ENCODE measurements at regions not wholly inside any gene's neighbourhood (a gene's known extent, or its start where the extent isn't known, plus 50 kb on each side); places are given as distances from the start of the nearest gene placed in this dataset.
"Not testable (repeated sequence)": the region's sequence is repeated elsewhere in the genome, so short reads cannot be mapped to it uniquely, and the experiment has no call there.

DNA sequence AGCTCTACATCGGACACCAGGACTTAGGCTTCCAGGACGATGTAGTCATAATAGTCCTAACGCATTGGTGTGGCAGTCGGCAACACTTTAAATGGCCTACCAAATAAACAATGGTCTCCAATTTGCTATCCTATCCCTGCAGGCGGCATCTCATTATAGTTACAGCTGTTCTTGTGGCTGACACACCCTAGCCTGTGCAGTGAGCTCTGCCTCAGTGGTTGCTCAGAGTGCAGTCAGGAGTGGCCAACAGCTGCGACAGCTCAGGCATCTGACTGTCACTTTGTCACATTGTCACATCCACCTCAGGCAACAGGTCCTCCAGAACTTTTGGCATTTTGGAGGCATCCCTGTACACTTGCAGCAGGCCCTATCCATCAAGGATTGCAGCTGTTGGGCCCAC lies 77.9 kb downstream of the OR4M2 start:
- not testable (repeated sequence) for BruUV-seq (replicated peaks)

DNA sequence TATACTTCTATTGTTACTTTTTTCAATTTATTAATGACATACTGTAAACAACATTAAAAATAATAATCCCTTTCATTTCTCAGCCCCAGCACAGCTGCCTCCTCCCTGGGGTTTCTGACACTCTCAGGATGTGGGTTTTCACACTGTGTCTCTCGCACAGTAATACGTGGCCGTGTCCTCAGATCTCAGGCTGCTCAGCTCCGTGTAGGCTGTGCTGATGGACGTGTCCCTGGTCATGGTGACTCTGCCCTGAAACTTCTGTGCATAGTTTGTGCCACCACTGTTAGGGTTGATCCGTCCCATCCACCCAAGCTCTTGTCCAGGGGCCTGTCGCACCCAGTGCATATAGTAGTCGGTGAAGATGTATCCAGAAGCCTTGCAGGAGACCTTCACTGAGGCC lies 80.0 kb downstream of the OR4M2 start:
- FAIRE-seq; DNase-seq (ENCODE audit: low read depth, low spot score); H4K20me1 ChIP-seq (replicated peaks; ENCODE audit: control insufficient read depth, extremely low read depth, insufficient read depth, low read length); H3K4me1 ChIP-seq (ENCODE audit: control insufficient read depth, extremely low read depth, insufficient read depth, low read length); H3K79me2 ChIP-seq (ENCODE audit: control insufficient read depth, insufficient read depth, low read length); H3K9me1 ChIP-seq (replicated peaks; ENCODE audit: control insufficient read depth, extremely low read depth, insufficient read depth, low read length); POLR2A ChIA-PET; H2AFZ ChIP-seq (ENCODE audit: low read depth, low read length); H3K27me3 ChIP-seq (ENCODE audit: control insufficient read depth in 2 of 2, insufficient read depth in 2 of 2, low read length in 2 of 2); H3K4me3 ChIP-seq (replicated peaks in 1 of 3; ENCODE audit: insufficient read depth in 1 of 3, low read depth in 1 of 3, low read length in 3 of 3); H3K27ac ChIP-seq (ENCODE audit: insufficient read depth, low read depth, low read length); H3K4me2 ChIP-seq (ENCODE audit: insufficient read depth, low read length); H3K9me3 ChIP-seq (replicated peaks; ENCODE audit: control insufficient read depth, insufficient read depth, low read length); H3K36me3 ChIP-seq (ENCODE audit: control insufficient read depth in 2 of 2, extremely low read depth in 1 of 2, insufficient read depth in 2 of 2, low read length in 2 of 2); CTCF ChIA-PET; dilution Hi-C loops (cut with MboI; ENCODE audit: extremely low pct_ligation_motif_present, low sequenced_read_pairs); H3K9ac ChIP-seq (replicated peaks; ENCODE audit: extremely low read depth, insufficient read depth, low read length); intact Hi-C loops (cut with micrococcal nuclease); BruUV-seq (replicated peaks): not testable (repeated sequence)

More for the DNA sequence above, 77.9 kb downstream of the OR4M2 start:
- H3K4me2 ChIP-seq (ENCODE audit: insufficient read depth, low read length); H3K9ac ChIP-seq (replicated peaks; ENCODE audit: extremely low read depth, insufficient read depth, low read length); dilution Hi-C loops (cut with MboI; ENCODE audit: extremely low pct_ligation_motif_present, low sequenced_read_pairs); H3K9me1 ChIP-seq (replicated peaks; ENCODE audit: control insufficient read depth, extremely low read depth, insufficient read depth, low read length); DNase-seq (ENCODE audit: low read depth, low spot score); H3K79me2 ChIP-seq (ENCODE audit: control insufficient read depth, insufficient read depth, low read length); H2AFZ ChIP-seq (ENCODE audit: low read depth, low read length); intact Hi-C loops (cut with micrococcal nuclease); H3K9me3 ChIP-seq (replicated peaks; ENCODE audit: control insufficient read depth, insufficient read depth, low read length); FAIRE-seq; H3K4me1 ChIP-seq (ENCODE audit: control insufficient read depth, extremely low read depth, insufficient read depth, low read length); H3K27me3 ChIP-seq (ENCODE audit: control insufficient read depth in 2 of 2, insufficient read depth in 2 of 2, low read length in 2 of 2); CTCF ChIA-PET; H3K36me3 ChIP-seq (ENCODE audit: control insufficient read depth in 2 of 2, extremely low read depth in 1 of 2, insufficient read depth in 2 of 2, low read length in 2 of 2); H3K4me3 ChIP-seq (replicated peaks in 1 of 3; ENCODE audit: insufficient read depth in 1 of 3, low read depth in 1 of 3, low read length in 3 of 3); H3K27ac ChIP-seq (ENCODE audit: insufficient read depth, low read depth, low read length); H4K20me1 ChIP-seq (replicated peaks; ENCODE audit: control insufficient read depth, extremely low read depth, insufficient read depth, low read length); POLR2A ChIA-PET: not testable (repeated sequence)

DNA sequence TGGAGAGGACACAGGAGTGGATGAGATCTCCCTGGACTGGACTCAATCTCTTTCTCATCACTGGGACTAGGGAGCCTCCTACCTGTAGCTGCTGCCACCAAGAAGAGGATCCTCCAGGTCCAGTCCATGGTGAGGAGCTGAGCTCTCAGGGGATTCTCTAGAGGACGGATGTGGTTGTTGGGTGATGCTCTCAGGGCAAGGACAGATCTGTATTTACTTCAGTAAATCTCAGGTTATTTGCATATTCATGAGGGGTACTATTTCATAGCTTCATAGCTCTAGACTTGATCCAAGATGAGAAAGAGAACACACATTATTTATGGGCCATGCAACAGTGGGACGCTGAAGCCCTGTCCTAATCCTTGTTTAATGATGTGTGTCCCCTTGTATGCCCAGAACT lies 80.4 kb downstream of the OR4M2 start:
- CTCF ChIA-PET; H3K36me3 ChIP-seq (ENCODE audit: control insufficient read depth in 2 of 2, extremely low read depth in 1 of 2, insufficient read depth in 2 of 2, low read length in 2 of 2); H2AFZ ChIP-seq (ENCODE audit: low read depth, low read length); H3K27me3 ChIP-seq (ENCODE audit: control insufficient read depth in 2 of 2, insufficient read depth in 2 of 2, low read length in 2 of 2); H3K79me2 ChIP-seq (ENCODE audit: control insufficient read depth, insufficient read depth, low read length); H3K9ac ChIP-seq (replicated peaks; ENCODE audit: extremely low read depth, insufficient read depth, low read length); POLR2A ChIA-PET; H3K4me2 ChIP-seq (ENCODE audit: insufficient read depth, low read length); BruUV-seq (replicated peaks); H3K9me1 ChIP-seq (replicated peaks; ENCODE audit: control insufficient read depth, extremely low read depth, insufficient read depth, low read length); H4K20me1 ChIP-seq (replicated peaks; ENCODE audit: control insufficient read depth, extremely low read depth, insufficient read depth, low read length); H3K4me3 ChIP-seq (replicated peaks in 1 of 3; ENCODE audit: insufficient read depth in 1 of 3, low read depth in 1 of 3, low read length in 3 of 3); intact Hi-C loops (cut with micrococcal nuclease); H3K27ac ChIP-seq (ENCODE audit: insufficient read depth, low read depth, low read length); FAIRE-seq; DNase-seq (ENCODE audit: low read depth, low spot score); H3K9me3 ChIP-seq (replicated peaks; ENCODE audit: control insufficient read depth, insufficient read depth, low read length); H3K4me1 ChIP-seq (ENCODE audit: control insufficient read depth, extremely low read depth, insufficient read depth, low read length); dilution Hi-C loops (cut with MboI; ENCODE audit: extremely low pct_ligation_motif_present, low sequenced_read_pairs): not testable (repeated sequence)

DNA sequence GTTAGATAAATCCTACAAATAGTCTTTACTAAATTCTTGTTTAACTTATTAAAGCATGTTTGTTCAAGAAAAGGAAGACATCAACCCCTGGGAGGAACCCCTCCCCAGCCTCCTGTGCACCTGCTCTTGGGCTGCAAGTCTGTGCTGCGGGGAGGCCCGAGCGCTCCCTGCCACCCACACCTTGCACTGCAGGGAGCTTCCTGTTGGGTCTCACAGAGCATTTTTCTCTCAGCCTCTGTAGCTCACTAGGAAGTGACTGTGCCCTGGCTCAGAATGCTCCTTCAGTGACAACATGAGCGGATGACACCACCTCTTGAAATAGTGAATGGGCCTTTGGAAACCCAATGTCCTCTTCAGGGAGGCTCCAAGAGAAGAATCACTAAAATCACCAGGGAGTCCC lies 81.1 kb downstream of the OR4M2 start:
- H3K9ac ChIP-seq (replicated peaks; ENCODE audit: extremely low read depth, insufficient read depth, low read length); dilution Hi-C loops (cut with MboI; ENCODE audit: extremely low pct_ligation_motif_present, low sequenced_read_pairs); H3K27me3 ChIP-seq (ENCODE audit: control insufficient read depth in 2 of 2, insufficient read depth in 2 of 2, low read length in 2 of 2); H3K9me1 ChIP-seq (replicated peaks; ENCODE audit: control insufficient read depth, extremely low read depth, insufficient read depth, low read length); H4K20me1 ChIP-seq (replicated peaks; ENCODE audit: control insufficient read depth, extremely low read depth, insufficient read depth, low read length); intact Hi-C loops (cut with micrococcal nuclease); H2AFZ ChIP-seq (ENCODE audit: low read depth, low read length); CTCF ChIA-PET; H3K4me3 ChIP-seq (replicated peaks in 1 of 3; ENCODE audit: insufficient read depth in 1 of 3, low read depth in 1 of 3, low read length in 3 of 3); H3K4me2 ChIP-seq (ENCODE audit: insufficient read depth, low read length); POLR2A ChIA-PET; FAIRE-seq; DNase-seq (ENCODE audit: low read depth, low spot score); BruUV-seq (replicated peaks); H3K79me2 ChIP-seq (ENCODE audit: control insufficient read depth, insufficient read depth, low read length); H3K36me3 ChIP-seq (ENCODE audit: control insufficient read depth in 2 of 2, extremely low read depth in 1 of 2, insufficient read depth in 2 of 2, low read length in 2 of 2); H3K4me1 ChIP-seq (ENCODE audit: control insufficient read depth, extremely low read depth, insufficient read depth, low read length); H3K9me3 ChIP-seq (replicated peaks; ENCODE audit: control insufficient read depth, insufficient read depth, low read length); H3K27ac ChIP-seq (ENCODE audit: insufficient read depth, low read depth, low read length): not testable (repeated sequence)
